ENCODE measurements at regions not wholly inside any gene's neighbourhood (a gene's known extent, or its start where the extent isn't known, plus 50 kb on each side); places are given as distances from the start of the nearest gene placed in this dataset.
"Not testable (repeated sequence)": the region's sequence is repeated elsewhere in the genome, so short reads cannot be mapped to it uniquely, and the experiment has no call there.

DNA sequence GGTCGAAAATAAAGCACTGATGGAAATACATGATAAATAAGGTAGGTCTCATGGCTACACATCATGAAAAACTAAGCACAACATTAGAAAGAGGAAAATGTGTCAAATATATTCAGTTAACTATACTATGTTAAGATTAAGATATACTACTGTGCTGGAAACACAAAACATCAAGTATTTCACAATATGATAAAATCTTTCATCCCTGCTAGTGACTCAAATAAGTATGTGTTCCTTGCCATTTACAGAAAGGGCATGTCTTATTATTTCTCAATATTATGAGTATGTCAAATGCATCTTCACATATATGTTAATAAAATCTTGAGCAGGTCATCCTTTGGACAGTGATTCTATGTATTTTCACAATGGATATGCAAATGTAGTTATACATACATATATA, 1260.1 kb upstream of the ADGRL2 start:
- no peaks in the 10 kb centered on the region for H3K27me3 Mint-ChIP-seq (ENCODE audit: low read depth)
- H3K27ac Mint-ChIP-seq: no peak overlapping the region
- no peak for DNase-seq
- no peak overlapping the region for H3K4me3 Mint-ChIP-seq
- H3K4me1 Mint-ChIP-seq (ENCODE audit: low read depth): no peaks in the 10 kb centered on the region
- H3K9me3 Mint-ChIP-seq: no peaks in the 10 kb centered on the region
- CTCF ChIA-PET: no interaction called here
- intact Hi-C loops (cut with micrococcal nuclease): no loop called here
- no peaks in the 10 kb centered on the region for H3K36me3 Mint-ChIP-seq (ENCODE audit: low read depth)

DNA sequence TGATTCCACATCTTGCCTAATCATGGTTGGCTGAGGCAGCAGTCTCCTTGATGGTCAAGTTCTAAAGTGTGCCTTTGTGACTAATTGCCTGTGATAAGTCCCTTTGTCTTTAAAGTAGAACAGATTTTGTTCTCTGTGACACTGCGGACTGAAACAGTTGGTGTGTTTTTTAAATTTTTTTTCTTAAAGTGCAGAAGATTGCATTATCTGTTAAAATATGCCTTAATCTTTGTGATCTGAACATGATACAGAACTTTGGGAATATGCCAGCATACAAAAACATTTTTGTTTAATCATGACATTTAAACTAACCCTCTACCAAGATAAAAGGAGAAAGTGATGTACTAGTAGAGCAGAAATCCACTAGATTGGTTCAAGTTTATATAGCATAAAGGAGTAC, 1260.6 kb upstream of the ADGRL2 start:
- Mint-ChIP-seq H3K4me3 (no peak overlapping the region), H3K27ac (no peak overlapping the region), H3K4me1 (ENCODE audit: low read depth) (no peaks in the 10 kb centered on the region), H3K9me3 (no peaks in the 10 kb centered on the region), H3K27me3 (ENCODE audit: low read depth) (no peaks in the 10 kb centered on the region), H3K36me3 (ENCODE audit: low read depth) (no peaks in the 10 kb centered on the region)
- DNase-seq: no peak
- intact Hi-C loops (cut with micrococcal nuclease): no loop called here
- CTCF ChIA-PET: no interaction called here

DNA sequence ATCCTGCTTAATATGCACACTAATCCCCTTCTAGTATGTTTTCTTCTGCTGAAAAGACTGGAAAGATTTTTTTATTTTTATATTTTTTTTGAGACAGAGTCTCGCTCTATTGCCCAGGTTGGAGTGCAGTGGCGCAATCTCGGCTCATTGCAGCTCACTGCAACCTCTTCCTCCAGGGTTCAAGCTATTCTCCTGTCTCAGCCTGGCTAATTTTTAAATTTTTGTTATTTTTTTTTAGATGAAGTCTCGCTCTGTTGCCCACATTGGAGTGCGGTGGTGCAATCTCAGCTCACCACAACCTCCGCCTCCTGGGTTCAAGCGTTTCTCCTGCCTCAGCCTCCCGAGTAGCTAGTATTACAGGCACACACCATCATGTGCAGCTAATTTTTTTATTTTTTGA, 1261.4 kb upstream of the ADGRL2 start:
- intact Hi-C loops (cut with micrococcal nuclease); CTCF ChIA-PET; H3K36me3 Mint-ChIP-seq (ENCODE audit: low read depth): not testable (repeated sequence)

DNA sequence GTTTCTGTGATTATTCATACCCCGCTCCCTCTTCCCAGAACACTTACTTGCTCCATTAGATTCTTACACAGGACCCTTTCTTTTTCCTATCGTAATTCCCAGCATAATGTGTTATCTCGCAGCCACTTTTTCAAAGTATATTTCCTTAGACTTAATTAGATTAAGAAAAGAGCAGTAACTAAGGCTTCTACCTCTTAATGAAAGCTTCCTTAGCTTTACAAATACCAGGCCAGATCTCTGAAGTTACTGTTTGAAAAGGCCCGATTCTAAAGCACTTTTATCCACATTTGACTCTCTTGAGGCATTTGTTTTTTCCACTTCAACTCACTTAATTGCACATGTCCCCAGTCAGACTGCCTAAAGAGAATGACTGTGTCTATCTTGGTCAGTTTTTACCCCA, 1264.3 kb upstream of the ADGRL2 start:
- intact Hi-C loops (cut with micrococcal nuclease): no loop called here
- no peak overlapping the region for H3K27ac Mint-ChIP-seq
- CTCF ChIA-PET: no interaction called here
- no peaks in the 10 kb centered on the region for H3K9me3 Mint-ChIP-seq
- no peaks in the 10 kb centered on the region for H3K36me3 Mint-ChIP-seq (ENCODE audit: low read depth)
- no peaks in the 10 kb centered on the region for H3K27me3 Mint-ChIP-seq (ENCODE audit: low read depth)
- H3K4me3 Mint-ChIP-seq: no peak overlapping the region
- DNase-seq: no peak
- H3K4me1 Mint-ChIP-seq (ENCODE audit: low read depth): no peaks in the 10 kb centered on the region

More for the DNA sequence above, 1261.4 kb upstream of the ADGRL2 start:
- not testable (repeated sequence) for H3K27me3 Mint-ChIP-seq (ENCODE audit: low read depth); H3K27ac Mint-ChIP-seq; H3K4me1 Mint-ChIP-seq (ENCODE audit: low read depth); H3K9me3 Mint-ChIP-seq; DNase-seq; H3K4me3 Mint-ChIP-seq

DNA sequence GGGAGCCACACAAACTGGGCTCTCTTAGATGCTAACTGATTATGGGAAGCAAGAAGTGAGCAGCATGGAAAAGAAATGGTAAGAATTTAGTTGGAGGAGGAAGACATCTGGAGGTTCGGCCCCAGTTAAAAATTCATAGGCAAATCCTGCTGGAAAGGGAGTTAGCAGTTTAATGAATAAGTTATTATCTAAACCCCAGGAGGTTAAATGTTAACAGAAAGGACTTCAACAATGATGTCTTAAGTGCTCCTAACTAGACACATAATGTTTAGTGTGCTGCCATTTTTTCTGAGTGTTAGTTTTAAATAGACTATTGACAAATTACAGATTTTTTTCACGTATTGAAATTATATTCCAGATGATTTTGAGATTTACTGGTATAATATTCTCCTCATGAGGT, 1265.3 kb upstream of the ADGRL2 start:
- H3K4me3 Mint-ChIP-seq: no peak overlapping the region
- H3K27me3 Mint-ChIP-seq (ENCODE audit: low read depth): no peaks in the 10 kb centered on the region

DNA sequence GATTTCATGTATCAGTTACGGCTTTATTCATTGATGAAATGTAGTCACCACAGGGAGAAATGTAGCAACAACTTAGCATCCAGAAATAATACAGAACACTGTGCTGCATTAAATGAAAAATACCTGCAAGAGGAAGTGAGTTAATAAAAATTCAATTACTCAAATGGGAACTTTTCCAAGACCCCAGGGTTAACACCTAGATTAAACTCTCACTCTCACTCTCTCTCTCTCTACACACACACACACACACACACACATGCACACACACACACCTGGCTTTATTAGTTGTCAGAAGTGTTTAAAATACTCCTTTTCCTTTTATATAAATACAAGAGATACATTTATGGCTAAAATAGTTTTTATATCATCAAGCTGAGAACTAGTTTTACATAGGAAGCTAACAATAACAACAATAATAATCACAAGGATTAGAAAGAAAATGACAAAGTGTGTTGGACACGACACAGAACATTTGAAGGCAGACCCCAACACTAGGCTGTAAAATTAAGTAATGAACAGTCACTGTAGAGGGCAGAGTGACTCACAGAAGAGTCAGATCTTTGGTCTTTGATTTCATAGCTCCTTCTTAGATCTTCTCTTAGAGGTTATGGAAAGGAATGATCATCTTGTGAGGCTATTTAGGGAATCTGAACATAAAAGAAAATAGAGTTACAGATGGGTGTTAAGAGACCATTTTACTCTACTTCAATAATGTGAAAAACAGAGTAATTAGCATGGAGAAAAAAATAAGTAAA, 1266.0 kb upstream of the ADGRL2 start:
- Mint-ChIP-seq H3K36me3 (ENCODE audit: low read depth) (no peaks in the 10 kb centered on the region), H3K27ac (no peak overlapping the region), H3K27me3 (ENCODE audit: low read depth) (no peaks in the 10 kb centered on the region), H3K4me1 (ENCODE audit: low read depth) (peaks cover 5% of the 10 kb centered on the region), H3K9me3 (no peaks in the 10 kb centered on the region), H3K4me3 (no peak overlapping the region)
- DNase-seq: no peak
- intact Hi-C loops (cut with micrococcal nuclease): no loop called here
- CTCF ChIA-PET: no interaction called here

More for the DNA sequence above, 1265.3 kb upstream of the ADGRL2 start:
- H3K4me1 Mint-ChIP-seq (ENCODE audit: low read depth): peaks cover 3% of the 10 kb centered on the region
- H3K36me3 Mint-ChIP-seq (ENCODE audit: low read depth): no peaks in the 10 kb centered on the region
- CTCF ChIA-PET: no interaction called here
- no peak for DNase-seq
- H3K27ac Mint-ChIP-seq: no peak overlapping the region
- intact Hi-C loops (cut with micrococcal nuclease): no loop called here
- no peaks in the 10 kb centered on the region for H3K9me3 Mint-ChIP-seq

DNA sequence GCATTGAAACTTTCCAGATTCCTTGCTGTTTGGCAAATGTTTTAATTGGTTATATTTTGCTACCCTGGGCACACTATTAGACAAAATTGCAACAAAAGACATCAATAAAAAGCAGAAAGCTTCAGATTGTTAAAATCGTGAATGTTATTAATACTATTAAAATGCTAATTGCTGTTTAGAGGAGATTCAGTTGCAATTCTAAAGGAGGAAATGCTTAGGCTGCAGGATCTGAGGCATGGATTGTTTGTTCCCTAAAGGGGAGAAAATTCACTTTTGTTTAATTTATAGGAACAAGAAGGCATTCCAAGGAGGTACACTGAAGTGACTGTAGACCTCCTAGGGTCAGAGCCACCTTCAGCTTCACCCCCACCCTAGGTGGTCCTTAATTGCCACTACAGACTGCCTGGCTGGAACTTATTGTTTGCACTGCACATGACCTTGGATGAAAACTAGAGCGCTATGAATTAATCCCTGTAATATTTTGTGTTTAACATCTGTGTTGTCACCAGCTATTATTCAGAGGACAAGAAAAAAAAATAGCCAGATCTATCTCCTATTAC, 1266.9 kb upstream of the ADGRL2 start:
- Mint-ChIP-seq H3K27ac (no peak overlapping the region), H3K27me3 (ENCODE audit: low read depth) (no peaks in the 10 kb centered on the region), H3K4me3 (no peak overlapping the region), H3K4me1 (ENCODE audit: low read depth) (peaks cover 5% of the 10 kb centered on the region), H3K36me3 (ENCODE audit: low read depth) (no peaks in the 10 kb centered on the region), H3K9me3 (no peaks in the 10 kb centered on the region)
- intact Hi-C loops (cut with micrococcal nuclease): no loop called here
- DNase-seq: no peak
- CTCF ChIA-PET: no interaction called here

DNA sequence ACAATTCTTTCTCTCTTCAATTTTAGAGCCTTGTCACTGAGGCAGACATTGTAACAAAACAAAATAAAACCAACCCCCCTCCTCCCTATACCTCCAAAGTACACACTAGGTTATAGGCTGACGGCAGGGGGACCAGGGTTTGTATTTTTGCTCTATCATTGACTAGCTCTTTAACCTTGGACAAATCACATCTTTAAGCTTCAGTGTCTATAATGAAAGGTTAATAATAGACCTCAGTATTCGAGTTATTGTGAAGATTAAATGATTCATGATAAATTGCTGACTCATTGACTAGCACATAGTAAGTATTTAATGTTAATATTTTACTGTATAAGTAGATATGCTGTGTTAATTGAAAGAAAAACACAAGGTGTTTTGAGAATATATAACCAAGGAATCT, 1267.6 kb upstream of the ADGRL2 start:
- H3K27ac Mint-ChIP-seq: no peak overlapping the region
- H3K36me3 Mint-ChIP-seq (ENCODE audit: low read depth): no peaks in the 10 kb centered on the region

DNA sequence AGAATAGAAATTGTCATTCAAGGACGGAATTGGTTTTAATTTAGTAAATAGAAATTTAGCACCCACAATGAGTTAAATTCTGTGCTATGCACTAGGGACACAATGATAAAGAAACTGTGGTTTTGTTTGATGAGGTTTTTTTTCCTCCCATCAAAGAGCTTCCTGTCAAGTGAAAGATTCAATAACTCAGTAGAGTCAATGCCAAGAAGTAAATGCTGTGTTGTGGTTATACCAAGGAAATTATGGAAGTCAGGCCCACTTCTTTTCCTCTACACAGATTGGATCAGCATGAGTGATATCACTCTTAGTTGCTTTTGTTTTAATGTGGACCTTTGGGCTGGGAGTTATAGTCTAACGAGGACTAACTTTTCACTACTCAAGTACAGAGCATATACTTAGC, 1269.6 kb upstream of the ADGRL2 start:
- intact Hi-C loops (cut with micrococcal nuclease): no loop called here
- CTCF ChIA-PET: no interaction called here

More for the DNA sequence above, 1267.6 kb upstream of the ADGRL2 start:
- Mint-ChIP-seq H3K9me3 (no peaks in the 10 kb centered on the region), H3K4me1 (ENCODE audit: low read depth) (peaks cover 5% of the 10 kb centered on the region), H3K27me3 (ENCODE audit: low read depth) (no peaks in the 10 kb centered on the region), H3K4me3 (no peak overlapping the region)
- CTCF ChIA-PET: interaction anchor here (0.6 kb wide), 1 partner anchor 58 kb away, joined by 3 read pairs; no protein-coding TSS in a partner anchor
- intact Hi-C loops (cut with micrococcal nuclease): no loop called here
- no peak for DNase-seq

DNA sequence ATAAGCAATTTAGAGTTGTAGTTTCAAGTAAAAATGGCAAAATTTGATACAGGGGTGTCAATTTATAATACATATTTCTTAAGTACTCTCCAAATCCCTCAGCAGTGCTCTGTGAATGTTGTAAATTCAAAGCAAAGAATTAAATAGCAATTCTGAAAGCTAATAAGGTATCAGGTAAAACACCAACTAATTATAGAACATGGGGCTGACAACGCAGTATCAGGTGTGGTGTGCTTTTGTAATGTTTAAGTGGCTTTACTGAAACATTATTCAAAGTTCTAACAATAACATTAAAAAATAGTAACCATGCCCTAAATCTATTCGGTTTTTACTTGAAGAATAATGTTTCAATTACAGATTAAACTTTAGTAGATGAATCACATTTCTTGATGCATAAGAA, 1271.2 kb upstream of the ADGRL2 start:
- no peaks in the 10 kb centered on the region for H3K36me3 Mint-ChIP-seq (ENCODE audit: low read depth)
- H3K4me1 Mint-ChIP-seq (ENCODE audit: low read depth): peaks cover 5% of the 10 kb centered on the region
- H3K4me3 Mint-ChIP-seq: no peak overlapping the region
- H3K27ac Mint-ChIP-seq: no peak overlapping the region
- H3K27me3 Mint-ChIP-seq (ENCODE audit: low read depth): no peaks in the 10 kb centered on the region
- intact Hi-C loops (cut with micrococcal nuclease): no loop called here
- CTCF ChIA-PET: no interaction called here
- no peaks in the 10 kb centered on the region for H3K9me3 Mint-ChIP-seq
- no peak for DNase-seq

More for the DNA sequence above, 1269.6 kb upstream of the ADGRL2 start:
- Mint-ChIP-seq H3K9me3 (no peaks in the 10 kb centered on the region), H3K36me3 (ENCODE audit: low read depth) (no peaks in the 10 kb centered on the region), H3K4me1 (ENCODE audit: low read depth) (peaks cover 5% of the 10 kb centered on the region), H3K27me3 (ENCODE audit: low read depth) (no peaks in the 10 kb centered on the region), H3K27ac (no peak overlapping the region), H3K4me3 (no peak overlapping the region)
- DNase-seq: no peak

DNA sequence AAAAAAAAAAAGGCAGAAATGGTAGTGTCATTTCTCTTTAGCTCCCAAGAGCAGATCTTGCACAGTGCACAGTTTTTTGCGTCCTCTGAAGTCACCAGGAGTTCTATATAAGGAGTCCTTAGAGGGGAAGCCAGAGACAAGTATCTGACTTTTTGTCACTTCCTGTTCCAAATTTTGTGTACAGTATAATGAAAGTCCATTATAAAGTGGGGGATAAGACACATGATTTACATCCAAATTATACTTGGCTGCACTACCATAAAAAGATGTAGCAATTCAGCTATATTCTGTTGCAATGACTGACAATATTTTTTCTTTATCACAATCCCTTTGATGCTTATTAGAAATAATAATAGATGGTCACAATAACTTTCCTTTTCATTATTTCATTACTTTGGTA, 1276.9 kb upstream of the ADGRL2 start:
- intact Hi-C loops (cut with micrococcal nuclease): no loop called here

DNA sequence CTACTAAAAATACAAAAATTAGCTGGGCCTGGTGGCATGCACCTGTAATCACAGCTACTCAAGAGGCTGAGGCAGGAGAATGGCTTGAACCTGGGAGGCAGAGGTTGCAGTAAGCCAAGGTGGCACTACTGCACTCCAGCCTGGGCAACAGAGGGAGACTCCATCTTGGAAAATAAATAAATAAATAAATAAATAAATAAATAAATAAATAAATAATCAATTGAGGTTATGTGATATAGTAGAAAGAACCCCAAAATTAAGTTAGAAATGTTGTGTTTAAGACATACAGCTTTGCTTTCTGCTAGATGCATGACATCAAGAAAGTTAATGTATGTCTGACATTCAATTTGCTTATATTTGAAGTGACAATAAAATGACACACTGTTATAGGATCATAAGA, 1277.7 kb upstream of the ADGRL2 start:
- CTCF ChIA-PET: not testable (repeated sequence)

More for the DNA sequence above, 1276.9 kb upstream of the ADGRL2 start:
- H3K27ac Mint-ChIP-seq: no peak overlapping the region
- H3K36me3 Mint-ChIP-seq (ENCODE audit: low read depth): no peaks in the 10 kb centered on the region
- H3K4me1 Mint-ChIP-seq (ENCODE audit: low read depth): no peaks in the 10 kb centered on the region
- H3K4me3 Mint-ChIP-seq: no peak overlapping the region
- CTCF ChIA-PET: no interaction called here
- no peaks in the 10 kb centered on the region for H3K9me3 Mint-ChIP-seq
- DNase-seq: no peak
- no peaks in the 10 kb centered on the region for H3K27me3 Mint-ChIP-seq (ENCODE audit: low read depth)

DNA sequence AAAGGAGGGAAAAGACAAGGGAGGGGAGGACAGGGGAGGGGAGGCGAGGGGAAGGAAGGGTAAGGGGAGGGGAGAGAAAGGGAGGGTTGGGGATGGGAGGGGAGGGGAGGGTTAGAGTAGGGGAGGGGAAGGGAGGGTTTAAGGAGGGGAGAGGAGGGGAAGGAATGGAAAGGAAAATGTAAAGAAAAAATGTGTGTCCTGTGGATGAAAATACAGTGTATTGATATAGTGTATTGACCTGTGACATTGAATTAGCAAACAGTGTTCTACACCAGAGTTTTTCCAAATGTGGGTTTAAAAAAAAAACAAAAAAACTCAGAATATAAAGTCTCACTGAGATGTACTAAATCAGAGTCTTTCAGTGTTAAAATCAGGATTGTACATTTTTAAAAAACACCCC, 1279.8 kb upstream of the ADGRL2 start:
- H3K27me3 Mint-ChIP-seq (ENCODE audit: low read depth): no peaks in the 10 kb centered on the region
- CTCF ChIA-PET: no interaction called here
- intact Hi-C loops (cut with micrococcal nuclease): no loop called here
- no peak for DNase-seq
- H3K4me3 Mint-ChIP-seq: no peak overlapping the region
- H3K36me3 Mint-ChIP-seq (ENCODE audit: low read depth): no peaks in the 10 kb centered on the region
- H3K4me1 Mint-ChIP-seq (ENCODE audit: low read depth): no peaks in the 10 kb centered on the region
- peaks cover 5% of the 10 kb centered on the region for H3K9me3 Mint-ChIP-seq
- no peak overlapping the region for H3K27ac Mint-ChIP-seq

More for the DNA sequence above, 1277.7 kb upstream of the ADGRL2 start:
- H3K9me3 Mint-ChIP-seq; intact Hi-C loops (cut with micrococcal nuclease); H3K27ac Mint-ChIP-seq; H3K36me3 Mint-ChIP-seq (ENCODE audit: low read depth); H3K4me3 Mint-ChIP-seq; H3K27me3 Mint-ChIP-seq (ENCODE audit: low read depth); H3K4me1 Mint-ChIP-seq (ENCODE audit: low read depth); DNase-seq: not testable (repeated sequence)
